HG03280 (cell line): ENCODE measurements at regions not wholly inside any gene's neighbourhood (a gene's known extent, or its start where the extent isn't known, plus 50 kb on each side); places are given as distances from the start of the nearest gene placed in this dataset.
"Not testable (repeated sequence)": the region's sequence is repeated elsewhere in the genome, so short reads cannot be mapped to it uniquely, and the experiment has no call there.

ENCODE experiments used
- ATAC-seq: cut with Tn5 transposase; IDR thresholded peaks from one replicate; pipeline ENCODE4 v1.9.1; 2021; ENCODE audit warnings: mild to moderate bottlenecking, moderate library complexity; ENCODE audit not compliant: unreplicated experiment

DNA sequence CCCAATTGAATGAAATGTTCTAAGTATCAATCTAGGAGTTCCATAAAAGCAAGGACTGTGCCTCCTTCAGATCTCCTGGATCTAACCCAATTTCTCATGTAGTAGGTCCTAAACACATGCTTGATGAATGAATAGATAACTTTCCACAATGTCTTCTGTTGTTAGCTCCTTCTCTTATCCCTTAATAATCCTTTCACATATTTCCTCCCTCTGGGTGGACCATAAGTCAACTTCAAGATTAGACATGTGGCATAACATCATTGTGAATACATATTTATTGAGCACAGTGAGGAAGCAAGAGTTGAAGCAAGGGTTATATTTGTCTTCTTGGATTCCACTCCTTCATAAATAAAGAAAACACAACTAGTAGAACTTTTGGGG, 108.6 kb upstream of the EGFLAM start:
- ATAC-seq = no peak

GRCh38 chr5:38148021-38148625, 110.2 kb upstream of the EGFLAM start:
- no peak for ATAC-seq

DNA sequence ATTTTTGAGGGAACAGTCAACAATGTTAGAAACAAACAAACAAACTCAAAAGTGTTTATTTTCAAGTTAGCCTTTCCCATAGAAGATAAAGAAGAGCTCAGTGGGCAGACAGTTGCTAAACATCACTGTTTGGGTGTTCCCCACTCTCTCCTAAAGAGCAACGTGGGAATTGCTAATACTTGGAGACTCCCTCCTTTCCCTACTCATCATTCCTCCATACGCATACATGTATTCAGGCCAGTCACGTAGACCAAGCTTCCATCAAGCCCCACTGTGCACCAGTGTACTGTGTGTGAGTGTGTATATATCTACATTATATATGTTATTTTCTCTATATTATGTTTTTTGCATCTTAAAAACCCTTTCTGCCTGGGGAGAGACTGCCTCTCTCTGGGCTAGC, 115.0 kb upstream of the EGFLAM start:
- ATAC-seq = no peak

DNA sequence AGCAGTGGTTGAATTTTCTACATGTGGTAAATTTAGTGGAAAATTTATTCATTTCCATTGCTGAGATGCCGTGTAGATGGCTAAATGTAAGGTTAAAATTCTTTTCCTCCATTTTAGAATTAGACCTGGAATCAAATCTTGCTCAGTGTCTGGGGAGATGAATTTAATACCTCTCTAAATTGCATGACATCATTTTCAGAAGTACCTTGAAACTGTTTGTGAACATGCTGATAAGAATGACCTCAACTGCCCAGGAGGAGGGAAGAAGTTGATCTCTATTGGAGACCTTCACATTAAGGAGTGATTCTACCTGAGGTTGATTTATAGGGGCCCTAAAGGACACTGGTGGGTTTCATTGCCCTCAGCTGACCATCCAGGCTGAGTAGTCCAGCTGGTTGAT, 116.7 kb upstream of the EGFLAM start:
- ATAC-seq = no peak

- ATAC-seq = no peak
Observed at GRCh38 chr5:38138574-38138973, 119.8 kb upstream of the EGFLAM start.

GRCh38 chr5:38135486-38136039, 122.8 kb upstream of the EGFLAM start:
- ATAC-seq = no peak

GRCh38 chr5:38134810-38135209, 123.5 kb upstream of the EGFLAM start:
- ATAC-seq = no peak

DNA sequence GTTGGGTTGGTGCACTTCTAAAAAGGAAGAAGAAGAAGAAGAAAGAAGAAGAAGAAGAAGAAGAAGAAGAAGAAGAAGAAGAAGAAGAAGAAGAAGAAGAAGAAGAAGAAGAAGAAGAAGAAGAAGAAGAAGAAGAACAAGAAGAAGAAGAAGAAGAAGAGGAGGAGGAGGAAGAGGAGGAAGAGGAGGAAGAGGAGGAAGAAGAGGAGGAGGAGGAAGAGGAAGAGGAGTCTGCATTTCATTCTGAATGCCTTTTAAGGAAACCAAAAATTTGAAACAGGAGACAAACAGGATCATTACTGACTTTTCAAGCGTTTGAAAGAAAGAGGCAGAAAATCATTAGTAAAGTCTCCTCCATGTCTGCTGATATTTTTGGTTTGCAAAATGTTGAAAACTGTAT, 124.1 kb upstream of the EGFLAM start:
- ATAC-seq = not testable (repeated sequence)

- no peak for ATAC-seq
Observed at GRCh38 chr5:38131686-38132085, 126.7 kb upstream of the EGFLAM start.

GRCh38 chr5:38124321-38124720, 134.0 kb upstream of the EGFLAM start:
- no peak for ATAC-seq

- no peak for ATAC-seq
Observed at GRCh38 chr5:38121420-38121819, 136.9 kb upstream of the EGFLAM start.

- no peak for ATAC-seq
Observed at GRCh38 chr5:38119836-38120235, 138.5 kb upstream of the EGFLAM start.

DNA sequence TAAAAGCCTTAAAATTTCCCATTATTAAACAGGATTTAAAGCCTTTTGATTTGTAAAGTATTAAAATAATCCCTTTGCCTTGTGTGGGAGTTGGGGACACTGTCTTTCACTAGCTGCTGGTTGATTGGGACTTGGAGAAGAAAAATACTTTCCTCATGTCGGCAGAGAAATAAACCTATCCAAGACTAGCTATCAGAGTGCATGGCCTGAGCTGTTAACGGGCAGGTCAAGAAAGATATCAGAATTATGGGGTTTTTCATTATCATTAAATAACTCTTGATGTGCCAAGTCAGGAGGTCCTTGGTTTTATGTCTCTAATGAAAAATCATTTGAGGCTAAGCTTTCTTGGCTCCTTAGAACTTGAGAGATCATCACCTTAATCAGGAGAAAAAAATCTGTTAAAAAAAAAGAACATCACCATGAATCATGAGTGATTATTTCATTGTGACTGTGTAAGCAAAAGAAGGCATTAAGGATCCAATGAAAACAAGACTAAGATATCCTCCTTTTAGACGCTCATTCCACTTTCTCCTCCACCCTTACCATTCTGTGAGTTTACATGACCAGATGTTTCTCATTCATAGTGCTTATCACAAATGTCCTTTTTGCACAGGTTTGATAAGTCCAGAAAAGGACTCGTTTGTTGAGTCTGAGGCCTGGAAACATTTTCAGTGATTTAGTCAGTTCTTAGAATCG, 140.4 kb upstream of the EGFLAM start:
- ATAC-seq = no peak

- ATAC-seq = no peak
Observed at GRCh38 chr5:38115318-38115827, 143.0 kb upstream of the EGFLAM start.

DNA sequence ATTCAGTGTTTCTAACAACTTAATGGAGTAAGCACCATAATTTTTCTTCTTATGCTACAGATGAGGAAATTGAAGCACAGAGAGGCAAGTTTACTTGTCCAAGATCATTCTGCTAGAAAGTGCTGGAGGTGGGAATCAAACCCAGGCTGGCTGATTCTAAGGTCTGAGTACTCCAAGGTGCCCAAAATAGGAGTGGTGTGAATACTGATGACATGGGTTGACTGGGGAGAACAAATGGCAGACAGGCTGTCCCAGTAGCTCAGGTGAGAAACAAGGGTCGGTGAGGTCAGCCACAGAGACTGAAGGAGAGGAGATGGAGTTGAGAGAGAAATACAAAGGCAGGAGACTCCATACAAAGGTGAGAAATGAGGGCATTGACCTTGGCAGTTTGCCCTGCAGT, 144.5 kb upstream of the EGFLAM start:
- ATAC-seq = no peak

DNA sequence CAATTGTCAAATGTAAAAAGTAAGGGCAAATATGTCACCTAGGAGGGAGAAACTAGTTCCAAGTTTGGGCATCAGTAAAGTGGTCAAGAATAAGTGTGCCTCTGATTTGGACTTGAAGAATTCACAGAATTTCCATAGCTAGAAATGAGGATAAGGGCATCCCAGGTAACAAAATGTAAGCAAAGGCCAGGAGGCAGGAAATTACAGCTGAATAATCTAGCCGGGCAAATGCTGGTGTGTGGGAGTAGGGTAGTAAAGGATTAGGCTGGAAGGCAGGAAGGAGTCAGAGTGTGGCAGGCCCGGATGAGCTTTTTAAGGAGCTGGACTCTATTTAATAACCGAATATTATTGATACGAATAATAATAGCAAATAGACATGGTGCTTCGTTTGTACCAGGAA, 144.9 kb upstream of the EGFLAM start:
- no peak for ATAC-seq

DNA sequence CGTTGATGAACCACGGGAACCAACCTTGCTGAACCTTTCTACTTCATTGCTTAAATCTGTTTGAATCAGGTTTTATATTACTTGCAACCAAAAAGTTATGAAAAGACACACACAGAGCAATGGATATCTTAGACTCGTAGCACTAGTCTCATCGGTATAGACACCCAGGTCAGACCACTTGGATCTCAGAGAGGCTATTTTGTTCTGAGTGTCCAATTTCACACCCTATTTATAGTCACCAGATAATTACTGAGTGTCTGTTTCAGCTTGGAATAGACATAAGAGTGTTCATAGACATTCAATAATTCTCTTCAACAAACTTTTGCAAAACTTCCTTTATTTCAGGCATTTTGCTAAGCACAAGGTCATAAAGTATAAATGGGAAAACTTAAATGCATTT, 145.4 kb upstream of the EGFLAM start:
- no peak for ATAC-seq

DNA sequence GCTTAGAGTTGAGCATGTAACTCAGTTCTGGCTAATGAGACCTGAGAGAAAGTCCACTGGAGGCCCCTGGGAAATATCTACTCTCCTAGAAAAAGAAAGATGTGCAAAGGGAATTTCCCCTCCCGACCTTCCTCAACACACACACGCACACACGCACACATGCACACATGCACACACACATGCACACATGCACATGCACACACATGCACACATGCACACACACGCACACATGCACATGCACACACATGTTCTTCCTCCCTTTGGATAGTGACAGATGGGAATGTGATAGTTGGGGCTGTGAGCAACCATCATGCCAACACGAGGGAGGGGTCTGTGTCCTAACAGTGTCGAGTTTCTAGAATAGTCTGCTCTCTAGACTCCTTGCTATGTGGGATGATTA, 148.2 kb upstream of the EGFLAM start:
- no peak for ATAC-seq

DNA sequence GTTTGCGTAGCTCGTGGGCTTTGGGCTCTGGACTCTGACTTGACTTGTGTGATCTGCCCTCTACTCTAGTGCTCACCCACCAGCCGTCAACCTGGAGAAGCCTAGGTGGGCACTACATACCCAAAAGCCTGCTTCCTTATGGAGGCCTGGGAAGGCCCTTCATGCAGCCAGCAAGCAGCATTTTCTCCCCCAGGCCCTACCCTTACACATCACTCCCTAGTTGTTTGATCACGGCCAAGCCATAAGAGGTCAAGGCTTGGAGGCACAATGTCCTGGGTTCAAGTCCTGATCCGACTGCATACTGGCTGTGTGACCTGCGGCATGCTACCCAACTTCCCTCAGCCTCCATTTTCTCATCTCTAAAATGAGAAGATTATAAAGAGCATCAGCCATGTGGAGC, 151.3 kb upstream of the EGFLAM start:
- ATAC-seq = no peak

GRCh38 chr5:38105801-38106200, 152.6 kb upstream of the EGFLAM start:
- no peak for ATAC-seq

- ATAC-seq = no peak
Observed at GRCh38 chr5:38105231-38105570, 153.2 kb upstream of the EGFLAM start.

DNA sequence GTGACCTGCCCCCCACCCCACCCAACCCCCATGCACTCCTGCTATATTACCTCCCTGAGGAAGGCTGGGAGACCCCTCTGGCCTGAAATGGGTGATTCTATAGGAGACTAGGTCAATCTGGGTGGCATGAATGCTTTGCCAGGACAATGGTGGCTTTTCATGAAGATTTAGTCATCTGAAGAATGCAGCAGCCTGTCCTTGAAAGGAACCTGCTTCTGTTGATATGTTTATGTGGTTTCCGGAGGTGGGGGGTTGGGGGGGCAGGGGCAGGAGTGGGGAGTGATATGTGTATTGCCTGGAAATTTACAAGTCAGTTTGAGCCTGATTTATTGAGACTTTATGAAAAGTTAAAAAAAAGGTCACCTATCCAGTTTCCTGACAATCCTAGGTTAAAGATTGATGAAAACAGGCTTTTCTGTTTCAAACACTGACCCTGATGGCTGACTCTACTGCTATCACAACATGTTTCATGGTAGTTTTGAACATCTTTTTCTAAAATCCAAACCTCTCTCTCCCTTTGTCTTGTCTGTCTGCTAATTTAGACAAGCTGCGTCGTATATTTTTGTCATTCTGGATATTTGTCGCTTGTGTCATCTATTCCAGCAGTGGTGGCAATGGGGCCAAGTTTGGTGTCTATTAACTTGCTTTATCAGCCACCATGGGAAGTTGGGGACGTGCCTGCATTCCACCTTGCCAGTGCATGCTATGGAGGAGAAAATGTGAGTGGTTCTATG, 153.7 kb upstream of the EGFLAM start:
- ATAC-seq = no peak
